T-helper 17 cell (primary cell): ENCODE measurements at regions not wholly inside any gene's neighbourhood (a gene's known extent, or its start where the extent isn't known, plus 50 kb on each side); places are given as distances from the start of the nearest gene placed in this dataset.

Experiments
- ATAC-seq: fragments of 150-1000 bp; cut with Tn5 transposase; 2 replicates; pipeline ENCODE4 v1.10.0; 2021; ENCODE audit warnings: mild to moderate bottlenecking, moderate library complexity
- DNase-seq, 3 donors: peaks; one replicate each; pipeline versions ENCODE4 v3.0.0 to v3.0.0-alpha.2; 2020 to 2021
- H3K9me3 ChIP-seq: one replicate; pipeline ENCODE4 v1.7.0; 2013; ENCODE audit warnings: low read length, mild to moderate bottlenecking; ENCODE audit not compliant: control insufficient read depth, poor library complexity, severe bottlenecking
- H3K27ac Mint-ChIP-seq: one replicate; pipeline ENCODE4 v1.8.0; 2022; ENCODE audit warnings: mild to moderate bottlenecking, moderate library complexity, mixed read lengths
- H3K27me3 Mint-ChIP-seq: one replicate; pipeline ENCODE4 v1.8.0; 2022; ENCODE audit warnings: mixed read lengths
- H3K36me3 Mint-ChIP-seq: one replicate; pipeline ENCODE4 v1.8.0; 2022; ENCODE audit warnings: low read depth, mixed read lengths
- H3K4me1 Mint-ChIP-seq: one replicate; pipeline ENCODE4 v1.8.0; 2022; ENCODE audit warnings: mild to moderate bottlenecking, mixed read lengths
- H3K4me3 Mint-ChIP-seq: one replicate; pipeline ENCODE4 v1.8.0; 2022; ENCODE audit warnings: mild to moderate bottlenecking, moderate library complexity, mixed read lengths

- no peaks in the 10 kb centered on the region for H3K9me3 ChIP-seq
- H3K4me1 Mint-ChIP-seq: peaks cover 3% of the 10 kb centered on the region
- no peak overlapping the region for H3K4me3 Mint-ChIP-seq
- peaks cover 2% of the 10 kb centered on the region for H3K36me3 Mint-ChIP-seq
- peak overlapping the region; percentile 6 for H3K27ac Mint-ChIP-seq
- H3K27me3 Mint-ChIP-seq: peaks cover 59% of the 10 kb centered on the region
- DNase-seq (no peak), ATAC-seq (no peak)
Measured at GRCh38 chr1:3954170-3955169, 54.4 kb upstream of the C1orf174 start.

- H3K4me1 Mint-ChIP-seq: peaks cover 3% of the 10 kb centered on the region
- ATAC-seq (no peak), DNase-seq (no peak)
- H3K4me3 Mint-ChIP-seq: no peak overlapping the region
- H3K36me3 Mint-ChIP-seq: peaks cover 2% of the 10 kb centered on the region
- peaks cover 58% of the 10 kb centered on the region for H3K27me3 Mint-ChIP-seq
- no peaks in the 10 kb centered on the region for H3K9me3 ChIP-seq
- H3K27ac Mint-ChIP-seq: peak overlapping the region; percentile 6
Measured at GRCh38 chr1:3955196-3955772, 55.2 kb upstream of the C1orf174 start.

GRCh38 chr1:3956527-3957170, 56.6 kb upstream of the C1orf174 start:
- ATAC-seq: no peak
- no peak overlapping the region for H3K27ac Mint-ChIP-seq

GRCh38 chr1:3959361-3959760, 59.3 kb upstream of the C1orf174 start:
- ATAC-seq (no peak), DNase-seq (no peak)
- peaks cover 3% of the 10 kb centered on the region for H3K4me1 Mint-ChIP-seq
- H3K9me3 ChIP-seq: no peaks in the 10 kb centered on the region
- H3K4me3 Mint-ChIP-seq: no peak overlapping the region
- peaks cover 30% of the 10 kb centered on the region for H3K27me3 Mint-ChIP-seq
- H3K36me3 Mint-ChIP-seq: peaks cover 2% of the 10 kb centered on the region
- no peak overlapping the region for H3K27ac Mint-ChIP-seq

More at GRCh38 chr1:3956527-3957170, 56.6 kb upstream of the C1orf174 start:
- peaks cover 2% of the 10 kb centered on the region for H3K36me3 Mint-ChIP-seq
- peaks cover 3% of the 10 kb centered on the region for H3K4me1 Mint-ChIP-seq
- no peak for DNase-seq
- no peaks in the 10 kb centered on the region for H3K9me3 ChIP-seq
- H3K27me3 Mint-ChIP-seq: peaks cover 55% of the 10 kb centered on the region
- H3K4me3 Mint-ChIP-seq: no peak overlapping the region

GRCh38 chr1:3963554-3963953, 63.5 kb upstream of the C1orf174 start:
- no peak overlapping the region for H3K4me3 Mint-ChIP-seq
- DNase-seq (no peak), ATAC-seq (no peak)
- no peaks in the 10 kb centered on the region for H3K4me1 Mint-ChIP-seq
- H3K27ac Mint-ChIP-seq: no peak overlapping the region
- H3K27me3 Mint-ChIP-seq: peaks cover 12% of the 10 kb centered on the region
- H3K9me3 ChIP-seq: no peaks in the 10 kb centered on the region
- H3K36me3 Mint-ChIP-seq: no peaks in the 10 kb centered on the region

GRCh38 chr1:3965693-3966092, 65.6 kb upstream of the C1orf174 start:
- ATAC-seq (no peak), DNase-seq (no peak)
- H3K27ac Mint-ChIP-seq: no peak overlapping the region
- H3K4me3 Mint-ChIP-seq: no peak overlapping the region
- H3K36me3 Mint-ChIP-seq: no peaks in the 10 kb centered on the region
- no peaks in the 10 kb centered on the region for H3K4me1 Mint-ChIP-seq
- H3K9me3 ChIP-seq: no peaks in the 10 kb centered on the region
- H3K27me3 Mint-ChIP-seq: peaks cover 14% of the 10 kb centered on the region

GRCh38 chr1:3968851-3969250, 68.8 kb upstream of the C1orf174 start:
- no peak for DNase-seq
- Mint-ChIP-seq H3K27me3 (peaks cover 28% of the 10 kb centered on the region), H3K4me1 (no peaks in the 10 kb centered on the region), H3K4me3 (no peak overlapping the region), H3K36me3 (no peaks in the 10 kb centered on the region), H3K27ac (no peak overlapping the region)
- no peaks in the 10 kb centered on the region for H3K9me3 ChIP-seq
- ATAC-seq: no peak

GRCh38 chr1:3971981-3972380, 71.9 kb upstream of the C1orf174 start:
- Mint-ChIP-seq H3K27ac (no peak overlapping the region), H3K4me3 (no peak overlapping the region), H3K36me3 (no peaks in the 10 kb centered on the region), H3K4me1 (peaks cover 2% of the 10 kb centered on the region), H3K27me3 (peaks cover 46% of the 10 kb centered on the region)
- DNase-seq (no peak), ATAC-seq (no peak)
- H3K9me3 ChIP-seq: no peaks in the 10 kb centered on the region

GRCh38 chr1:3975903-3976630, 76.0 kb upstream of the C1orf174 start:
- peaks cover 42% of the 10 kb centered on the region for H3K27me3 Mint-ChIP-seq
- H3K4me3 Mint-ChIP-seq: no peak overlapping the region

GRCh38 chr1:3976821-3977220, 76.7 kb upstream of the C1orf174 start:
- DNase-seq (no peak), ATAC-seq (no peak)
- H3K36me3 Mint-ChIP-seq: no peaks in the 10 kb centered on the region
- H3K4me3 Mint-ChIP-seq: no peak overlapping the region
- no peak overlapping the region for H3K27ac Mint-ChIP-seq
- no peaks in the 10 kb centered on the region for H3K9me3 ChIP-seq
- H3K27me3 Mint-ChIP-seq: peaks cover 38% of the 10 kb centered on the region
- H3K4me1 Mint-ChIP-seq: peaks cover 2% of the 10 kb centered on the region

More at GRCh38 chr1:3975903-3976630, 76.0 kb upstream of the C1orf174 start:
- Mint-ChIP-seq H3K36me3 (no peaks in the 10 kb centered on the region), H3K27ac (no peak overlapping the region), H3K4me1 (peaks cover 2% of the 10 kb centered on the region)
- no peak for DNase-seq
- H3K9me3 ChIP-seq: no peaks in the 10 kb centered on the region
- ATAC-seq: no peak

GRCh38 chr1:3978196-3978989, 78.3 kb upstream of the C1orf174 start:
- H3K36me3 Mint-ChIP-seq: no peaks in the 10 kb centered on the region
- peaks cover 46% of the 10 kb centered on the region for H3K27me3 Mint-ChIP-seq
- no peak for ATAC-seq
- H3K4me1 Mint-ChIP-seq: peaks cover 2% of the 10 kb centered on the region
- DNase-seq: no peak
- no peak overlapping the region for H3K4me3 Mint-ChIP-seq
- H3K9me3 ChIP-seq: no peaks in the 10 kb centered on the region
- no peak overlapping the region for H3K27ac Mint-ChIP-seq

GRCh38 chr1:3978990-3979325, 78.9 kb upstream of the C1orf174 start:
- H3K4me3 Mint-ChIP-seq: no peak overlapping the region
- H3K4me1 Mint-ChIP-seq: peaks cover 2% of the 10 kb centered on the region
- no peak for ATAC-seq
- no peak for DNase-seq
- H3K27ac Mint-ChIP-seq: no peak overlapping the region
- peaks cover 43% of the 10 kb centered on the region for H3K27me3 Mint-ChIP-seq
- no peaks in the 10 kb centered on the region for H3K36me3 Mint-ChIP-seq
- no peaks in the 10 kb centered on the region for H3K9me3 ChIP-seq
